ENCODE measurements at regions not wholly inside any gene's neighbourhood (a gene's known extent, or its start where the extent isn't known, plus 50 kb on each side); places are given as distances from the start of the nearest gene placed in this dataset.

DNA sequence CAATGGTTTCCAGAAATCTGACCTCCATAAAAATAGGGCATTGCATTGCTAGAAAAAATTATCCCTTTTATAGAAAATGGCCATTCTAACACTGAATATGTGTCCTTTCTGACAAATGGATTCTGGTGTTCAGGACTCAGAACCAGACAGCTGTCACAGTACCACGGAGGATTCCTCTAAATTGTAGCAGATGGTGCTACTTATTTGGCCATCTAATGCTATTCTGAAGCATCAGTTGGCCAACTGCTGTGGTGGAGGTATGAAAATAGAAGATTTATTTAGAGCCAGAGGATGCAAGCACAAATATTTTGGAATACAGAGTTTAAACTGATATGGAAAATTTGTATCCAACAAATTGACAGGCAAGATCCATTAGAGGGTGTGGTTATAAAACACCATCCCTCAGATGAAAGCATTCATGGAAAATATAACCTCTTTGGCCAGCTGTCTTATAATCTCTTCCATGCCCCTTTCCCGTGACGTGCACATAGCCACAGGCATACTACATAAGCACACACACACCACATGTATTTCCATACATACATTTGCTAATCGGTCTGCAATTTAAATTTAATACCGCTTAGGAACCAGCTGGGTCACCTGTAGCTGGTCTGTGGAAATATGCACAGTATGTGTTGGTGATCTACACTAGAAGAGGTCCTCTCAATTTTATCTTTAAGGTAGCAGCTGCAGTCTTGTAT lies 302.7 kb upstream of the KCNMB2 start:
- intact Hi-C loops (cut with micrococcal nuclease; ENCODE audit: unreplicated experiment), result no loop called here
- ChIA-PET POLR2A (ENCODE audit: low non-redundant PET) (no interaction called here), CTCF (no interaction called here)
- BruUV-seq (replicated peaks), result no TSS peak
- H3K9me3 ChIP-seq (ENCODE audit: low read depth, low read length, poor library complexity, severe bottlenecking), result no peaks in the 10 kb centered on the region
- H3K4me1 ChIP-seq (ENCODE audit: insufficient read depth, low read length, poor library complexity, severe bottlenecking), result no peaks in the 10 kb centered on the region
- DNase-seq (ENCODE audit: low spot score), result no peak
- no peaks in the 10 kb centered on the region for H3K36me3 ChIP-seq (ENCODE audit: insufficient read depth, low read length, poor library complexity, severe bottlenecking)
- H3K27ac ChIP-seq (ENCODE audit: low read depth, low read length, poor library complexity, severe bottlenecking), result no peak overlapping the region
- TF ChIP-seq EZH2 (IDR thresholded peaks at IDR 0.05; ENCODE audit: borderline replicate concordance, low read depth, low read length, poor library complexity, severe bottlenecking), result no peak
- no peak overlapping the region for H3K4me3 ChIP-seq (ENCODE audit: low read depth, low read length, poor library complexity, severe bottlenecking)
- no peaks in the 10 kb centered on the region for H3K27me3 ChIP-seq (replicated peaks; ENCODE audit: insufficient read depth, low read depth, low read length, poor library complexity)

DNA sequence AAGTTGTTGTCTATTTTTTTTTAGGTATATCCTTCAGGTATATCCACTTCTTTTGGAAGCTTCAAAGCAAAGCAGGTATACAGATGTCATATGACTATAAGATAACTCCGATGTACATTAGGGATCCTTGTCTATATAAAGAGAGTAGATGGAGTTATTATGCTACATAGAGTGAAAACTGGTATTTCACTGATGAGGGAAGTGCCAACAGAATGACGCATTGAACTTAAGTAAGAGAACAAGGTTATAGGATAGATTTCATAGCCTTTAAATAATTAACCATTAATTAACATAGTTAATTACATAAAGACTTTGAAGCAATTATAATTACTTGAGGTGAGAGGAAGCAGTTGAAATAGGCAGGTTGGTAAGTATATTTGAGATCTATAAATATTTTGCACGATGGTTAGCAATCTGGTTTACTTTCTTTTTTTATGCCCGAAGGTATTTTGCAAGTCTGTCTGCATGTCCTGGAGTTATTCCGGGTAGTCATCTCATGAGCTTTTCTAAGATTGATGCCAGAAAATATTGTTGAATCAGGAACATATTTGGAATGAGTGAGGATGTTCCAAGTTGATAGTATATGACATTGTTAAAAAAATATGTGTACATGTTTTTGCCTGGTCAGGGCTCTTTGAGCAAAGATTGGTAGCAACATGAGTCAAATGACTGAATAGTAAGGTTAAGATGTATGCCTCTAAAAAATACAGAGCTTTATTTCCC lies 299.5 kb upstream of the KCNMB2 start:
- POLR2A ChIA-PET (ENCODE audit: low non-redundant PET), result no interaction called here

DNA sequence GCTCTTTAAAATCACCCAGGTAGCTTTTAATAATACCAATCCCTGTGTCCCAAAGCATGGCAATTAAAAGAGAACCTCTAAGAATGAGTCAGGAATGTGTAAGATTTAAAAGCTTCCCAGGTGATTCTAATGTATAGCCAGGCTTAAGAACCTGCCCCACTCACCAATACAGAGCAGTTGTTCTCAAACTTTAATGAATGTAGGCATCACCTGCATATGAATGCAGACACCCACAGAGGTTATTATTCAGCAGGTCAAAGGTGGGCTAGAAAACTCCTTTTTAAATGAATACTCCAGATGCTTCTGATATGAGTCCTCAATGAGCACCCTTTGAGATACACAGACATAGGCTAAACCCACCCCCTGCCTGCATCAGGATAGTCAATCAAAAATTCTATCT lies 298.1 kb upstream of the KCNMB2 start:
- Histone ChIP-seq H3K4me3 (ENCODE audit: low read depth, low read length, poor library complexity, severe bottlenecking) (no peak overlapping the region), H3K27me3 (replicated peaks; ENCODE audit: insufficient read depth, low read depth, low read length, poor library complexity) (no peaks in the 10 kb centered on the region), H3K27ac (ENCODE audit: low read depth, low read length, poor library complexity, severe bottlenecking) (no peak overlapping the region), H3K4me1 (ENCODE audit: insufficient read depth, low read length, poor library complexity, severe bottlenecking) (no peaks in the 10 kb centered on the region), H3K9me3 (ENCODE audit: low read depth, low read length, poor library complexity, severe bottlenecking) (no peaks in the 10 kb centered on the region), H3K36me3 (ENCODE audit: insufficient read depth, low read length, poor library complexity, severe bottlenecking) (no peaks in the 10 kb centered on the region)
- CTCF ChIA-PET, result no interaction called here
- no TSS peak for BruUV-seq (replicated peaks)
- POLR2A ChIA-PET (ENCODE audit: low non-redundant PET), result no interaction called here
- TF ChIP-seq, protein P1, sequence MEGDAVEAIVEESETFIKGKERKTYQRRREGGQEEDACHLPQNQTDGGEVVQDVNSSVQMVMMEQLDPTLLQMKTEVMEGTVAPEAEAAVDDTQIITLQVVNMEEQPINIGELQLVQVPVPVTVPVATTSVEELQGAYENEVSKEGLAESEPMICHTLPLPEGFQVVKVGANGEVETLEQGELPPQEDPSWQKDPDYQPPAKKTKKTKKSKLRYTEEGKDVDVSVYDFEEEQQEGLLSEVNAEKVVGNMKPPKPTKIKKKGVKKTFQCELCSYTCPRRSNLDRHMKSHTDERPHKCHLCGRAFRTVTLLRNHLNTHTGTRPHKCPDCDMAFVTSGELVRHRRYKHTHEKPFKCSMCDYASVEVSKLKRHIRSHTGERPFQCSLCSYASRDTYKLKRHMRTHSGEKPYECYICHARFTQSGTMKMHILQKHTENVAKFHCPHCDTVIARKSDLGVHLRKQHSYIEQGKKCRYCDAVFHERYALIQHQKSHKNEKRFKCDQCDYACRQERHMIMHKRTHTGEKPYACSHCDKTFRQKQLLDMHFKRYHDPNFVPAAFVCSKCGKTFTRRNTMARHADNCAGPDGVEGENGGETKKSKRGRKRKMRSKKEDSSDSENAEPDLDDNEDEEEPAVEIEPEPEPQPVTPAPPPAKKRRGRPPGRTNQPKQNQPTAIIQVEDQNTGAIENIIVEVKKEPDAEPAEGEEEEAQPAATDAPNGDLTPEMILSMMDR (conservative IDR thresholded peaks at IDR 0.05; ENCODE audit: low read depth, low read length), result no peak
- no peak for TF ChIP-seq EZH2 (IDR thresholded peaks at IDR 0.05; ENCODE audit: borderline replicate concordance, low read depth, low read length, poor library complexity, severe bottlenecking)
- intact Hi-C loops (cut with micrococcal nuclease; ENCODE audit: unreplicated experiment), result no loop called here
- no peak for DNase-seq (ENCODE audit: low spot score)

More for the DNA sequence above, 299.5 kb upstream of the KCNMB2 start:
- TF ChIP-seq, protein P1 (conservative IDR thresholded peaks at IDR 0.05; ENCODE audit: low read depth, low read length), result no peak
- no peak for TF ChIP-seq EZH2 (IDR thresholded peaks at IDR 0.05; ENCODE audit: borderline replicate concordance, low read depth, low read length, poor library complexity, severe bottlenecking)
- no peak for DNase-seq (ENCODE audit: low spot score)
- intact Hi-C loops (cut with micrococcal nuclease; ENCODE audit: unreplicated experiment), result no loop called here
- Histone ChIP-seq H3K27ac (ENCODE audit: low read depth, low read length, poor library complexity, severe bottlenecking) (no peak overlapping the region), H3K4me3 (ENCODE audit: low read depth, low read length, poor library complexity, severe bottlenecking) (no peak overlapping the region), H3K9me3 (ENCODE audit: low read depth, low read length, poor library complexity, severe bottlenecking) (no peaks in the 10 kb centered on the region), H3K4me1 (ENCODE audit: insufficient read depth, low read length, poor library complexity, severe bottlenecking) (no peaks in the 10 kb centered on the region), H3K27me3 (replicated peaks; ENCODE audit: insufficient read depth, low read depth, low read length, poor library complexity) (no peaks in the 10 kb centered on the region), H3K36me3 (ENCODE audit: insufficient read depth, low read length, poor library complexity, severe bottlenecking) (no peaks in the 10 kb centered on the region)
- CTCF ChIA-PET, result no interaction called here
- no TSS peak for BruUV-seq (replicated peaks)

Data from A673 (cell line).